ENCODE measurements at regions not wholly inside any gene's neighbourhood (a gene's known extent, or its start where the extent isn't known, plus 50 kb on each side); places are given as distances from the start of the nearest gene placed in this dataset.

DNA sequence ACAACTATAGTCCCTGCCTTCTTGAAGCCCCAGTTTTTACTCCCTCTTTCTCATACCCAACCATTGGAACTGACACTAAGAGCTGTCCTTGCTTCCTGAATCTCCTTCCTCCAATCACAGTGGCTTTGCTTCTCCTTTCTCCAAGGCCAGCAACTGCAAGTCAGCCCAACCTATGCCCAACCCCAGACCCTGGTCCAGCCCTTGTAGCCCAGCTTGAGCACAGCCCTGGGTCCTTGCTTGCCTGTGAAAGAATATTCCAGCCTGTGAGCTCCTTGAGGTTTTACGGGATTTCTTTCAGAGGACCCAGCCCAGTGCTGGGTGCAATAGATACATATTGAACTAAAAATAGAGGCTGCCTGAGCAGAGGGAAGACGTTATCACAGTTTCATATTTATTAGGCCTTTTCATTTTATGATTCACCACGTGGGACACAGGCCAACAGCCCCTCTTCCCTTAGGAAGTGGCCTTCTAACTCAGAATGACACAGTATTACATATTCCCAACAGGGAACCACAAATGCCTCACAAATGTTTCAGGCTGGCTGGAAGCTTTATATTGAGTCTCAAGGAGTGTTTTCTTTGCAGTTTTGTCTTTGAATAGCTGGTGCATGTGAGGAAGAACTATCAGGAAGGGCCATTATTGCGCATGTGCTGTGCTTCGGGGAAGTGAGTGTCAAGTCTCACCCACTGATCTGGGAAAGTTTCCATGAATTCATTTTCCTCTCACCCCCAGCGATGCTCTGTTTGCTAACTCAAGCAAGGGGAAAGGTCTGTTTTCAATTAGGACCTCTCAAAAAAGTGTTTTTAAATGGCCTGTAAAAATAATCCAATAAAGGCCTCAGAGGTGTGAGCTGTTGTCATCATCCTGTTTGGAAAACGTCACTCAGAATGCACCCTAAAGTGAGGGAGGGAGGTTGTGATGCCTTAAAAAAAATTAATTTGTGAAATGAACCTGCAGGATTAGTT, 92.3 kb upstream of the NFIA start:
- Histone ChIP-seq H2AFZ (ENCODE audit: low read depth, low read length) (no peak overlapping the region), H3K4me3 (ENCODE audit: low read length) (no peak overlapping the region)

DNA sequence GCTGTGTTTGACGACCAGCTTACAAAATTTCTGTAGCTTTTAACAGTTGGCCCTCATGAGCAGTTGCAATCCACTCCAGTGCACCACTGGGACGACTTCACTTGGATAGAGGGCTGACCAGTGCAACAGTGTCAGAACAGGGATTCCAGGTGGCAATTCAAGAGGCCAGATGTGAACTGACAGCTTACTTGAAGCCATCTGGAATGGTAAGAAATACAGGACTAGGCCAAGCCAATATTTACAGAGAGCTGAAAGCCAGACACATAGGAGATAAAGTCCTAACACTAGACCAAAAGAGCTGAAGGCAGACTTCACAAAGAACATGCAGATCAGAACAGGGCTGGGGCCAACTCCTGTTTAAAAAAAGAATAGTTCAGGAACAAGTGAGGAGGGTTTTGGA, 93.5 kb upstream of the NFIA start:
- Histone ChIP-seq H3K9ac (ENCODE audit: low read length) (no peak overlapping the region), H3K9me3 (ENCODE audit: low read length) (no peaks in the 10 kb centered on the region), H3K27ac (ENCODE audit: low read length) (no peak overlapping the region), H3K4me2 (ENCODE audit: low read length) (no peak overlapping the region), H3K27me3 (ENCODE audit: insufficient read depth, low read depth, low read length) (no peaks in the 10 kb centered on the region), H4K20me1 (ENCODE audit: insufficient read depth) (no peaks in the 10 kb centered on the region), H3K79me2 (replicated peaks; ENCODE audit: insufficient read depth, low read length) (no peaks in the 10 kb centered on the region), H3K4me3 (ENCODE audit: low read length) (no peak overlapping the region), H3K36me3 (ENCODE audit: insufficient read depth, low read length) (no peaks in the 10 kb centered on the region), H3F3A (ENCODE audit: insufficient read depth, low read length, poor library complexity, severe bottlenecking) (no peaks in the 10 kb centered on the region), H3K9me2 (ENCODE audit: insufficient read depth, low read length) (no peaks in the 10 kb centered on the region), H2AFZ (ENCODE audit: low read depth, low read length) (no peak overlapping the region)
- no peak for TF ChIP-seq RAD21 (conservative IDR thresholded peaks at IDR 0.05)
- TF ChIP-seq POLR2AphosphoS5 (IDR thresholded peaks at IDR 0.05) = no peak
- no peak for TF ChIP-seq EP300 (conservative IDR thresholded peaks at IDR 0.05; ENCODE audit: poor library complexity, severe bottlenecking)
- TF ChIP-seq, protein P1, sequence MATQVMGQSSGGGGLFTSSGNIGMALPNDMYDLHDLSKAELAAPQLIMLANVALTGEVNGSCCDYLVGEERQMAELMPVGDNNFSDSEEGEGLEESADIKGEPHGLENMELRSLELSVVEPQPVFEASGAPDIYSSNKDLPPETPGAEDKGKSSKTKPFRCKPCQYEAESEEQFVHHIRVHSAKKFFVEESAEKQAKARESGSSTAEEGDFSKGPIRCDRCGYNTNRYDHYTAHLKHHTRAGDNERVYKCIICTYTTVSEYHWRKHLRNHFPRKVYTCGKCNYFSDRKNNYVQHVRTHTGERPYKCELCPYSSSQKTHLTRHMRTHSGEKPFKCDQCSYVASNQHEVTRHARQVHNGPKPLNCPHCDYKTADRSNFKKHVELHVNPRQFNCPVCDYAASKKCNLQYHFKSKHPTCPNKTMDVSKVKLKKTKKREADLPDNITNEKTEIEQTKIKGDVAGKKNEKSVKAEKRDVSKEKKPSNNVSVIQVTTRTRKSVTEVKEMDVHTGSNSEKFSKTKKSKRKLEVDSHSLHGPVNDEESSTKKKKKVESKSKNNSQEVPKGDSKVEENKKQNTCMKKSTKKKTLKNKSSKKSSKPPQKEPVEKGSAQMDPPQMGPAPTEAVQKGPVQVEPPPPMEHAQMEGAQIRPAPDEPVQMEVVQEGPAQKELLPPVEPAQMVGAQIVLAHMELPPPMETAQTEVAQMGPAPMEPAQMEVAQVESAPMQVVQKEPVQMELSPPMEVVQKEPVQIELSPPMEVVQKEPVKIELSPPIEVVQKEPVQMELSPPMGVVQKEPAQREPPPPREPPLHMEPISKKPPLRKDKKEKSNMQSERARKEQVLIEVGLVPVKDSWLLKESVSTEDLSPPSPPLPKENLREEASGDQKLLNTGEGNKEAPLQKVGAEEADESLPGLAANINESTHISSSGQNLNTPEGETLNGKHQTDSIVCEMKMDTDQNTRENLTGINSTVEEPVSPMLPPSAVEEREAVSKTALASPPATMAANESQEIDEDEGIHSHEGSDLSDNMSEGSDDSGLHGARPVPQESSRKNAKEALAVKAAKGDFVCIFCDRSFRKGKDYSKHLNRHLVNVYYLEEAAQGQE (IDR thresholded peaks at IDR 0.05; ENCODE audit: borderline replicate concordance) = no peak
- no peak for TF ChIP-seq TAF1 (IDR thresholded peaks at IDR 0.05; ENCODE audit: low read depth)
- TF ChIP-seq MXI1 (conservative IDR thresholded peaks at IDR 0.05; ENCODE audit: poor library complexity, severe bottlenecking) = no peak
- TF ChIP-seq EZH2 (IDR thresholded peaks at IDR 0.05; ENCODE audit: borderline replicate concordance, insufficient read depth, low read length, poor library complexity, severe bottlenecking) = no peak
- TF ChIP-seq, protein P2, sequence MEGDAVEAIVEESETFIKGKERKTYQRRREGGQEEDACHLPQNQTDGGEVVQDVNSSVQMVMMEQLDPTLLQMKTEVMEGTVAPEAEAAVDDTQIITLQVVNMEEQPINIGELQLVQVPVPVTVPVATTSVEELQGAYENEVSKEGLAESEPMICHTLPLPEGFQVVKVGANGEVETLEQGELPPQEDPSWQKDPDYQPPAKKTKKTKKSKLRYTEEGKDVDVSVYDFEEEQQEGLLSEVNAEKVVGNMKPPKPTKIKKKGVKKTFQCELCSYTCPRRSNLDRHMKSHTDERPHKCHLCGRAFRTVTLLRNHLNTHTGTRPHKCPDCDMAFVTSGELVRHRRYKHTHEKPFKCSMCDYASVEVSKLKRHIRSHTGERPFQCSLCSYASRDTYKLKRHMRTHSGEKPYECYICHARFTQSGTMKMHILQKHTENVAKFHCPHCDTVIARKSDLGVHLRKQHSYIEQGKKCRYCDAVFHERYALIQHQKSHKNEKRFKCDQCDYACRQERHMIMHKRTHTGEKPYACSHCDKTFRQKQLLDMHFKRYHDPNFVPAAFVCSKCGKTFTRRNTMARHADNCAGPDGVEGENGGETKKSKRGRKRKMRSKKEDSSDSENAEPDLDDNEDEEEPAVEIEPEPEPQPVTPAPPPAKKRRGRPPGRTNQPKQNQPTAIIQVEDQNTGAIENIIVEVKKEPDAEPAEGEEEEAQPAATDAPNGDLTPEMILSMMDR (IDR thresholded peaks at IDR 0.05; ENCODE audit: poor library complexity, severe bottlenecking) = no peak
- no peak for TF ChIP-seq SMC3 (conservative IDR thresholded peaks at IDR 0.05; ENCODE audit: poor library complexity)

More for the DNA sequence above, 92.3 kb upstream of the NFIA start:
- H3K9ac ChIP-seq (ENCODE audit: low read length) = no peak overlapping the region
- H3K9me3 ChIP-seq (ENCODE audit: low read length) = no peaks in the 10 kb centered on the region
- no peaks in the 10 kb centered on the region for H3K27me3 ChIP-seq (ENCODE audit: insufficient read depth, low read depth, low read length)
- H4K20me1 ChIP-seq (ENCODE audit: insufficient read depth) = no peaks in the 10 kb centered on the region
- H3K79me2 ChIP-seq (replicated peaks; ENCODE audit: insufficient read depth, low read length) = no peaks in the 10 kb centered on the region
- no peaks in the 10 kb centered on the region for H3K36me3 ChIP-seq (ENCODE audit: insufficient read depth, low read length)
- no peak overlapping the region for H3K27ac ChIP-seq (ENCODE audit: low read length)
- no peak overlapping the region for H3K4me2 ChIP-seq (ENCODE audit: low read length)
- H3K9me2 ChIP-seq (ENCODE audit: insufficient read depth, low read length) = no peaks in the 10 kb centered on the region
- TF ChIP-seq RAD21 (conservative IDR thresholded peaks at IDR 0.05) = no peak
- TF ChIP-seq EP300 (conservative IDR thresholded peaks at IDR 0.05; ENCODE audit: poor library complexity, severe bottlenecking) = no peak
- no peak for TF ChIP-seq EZH2 (IDR thresholded peaks at IDR 0.05; ENCODE audit: borderline replicate concordance, insufficient read depth, low read length, poor library complexity, severe bottlenecking)
- TF ChIP-seq MXI1 (conservative IDR thresholded peaks at IDR 0.05; ENCODE audit: poor library complexity, severe bottlenecking) = no peak
- no peak for TF ChIP-seq TAF1 (IDR thresholded peaks at IDR 0.05; ENCODE audit: low read depth)
- no peaks in the 10 kb centered on the region for H3F3A ChIP-seq (ENCODE audit: insufficient read depth, low read length, poor library complexity, severe bottlenecking)
